ENCODE measurements at regions not wholly inside any gene's neighbourhood (a gene's known extent, or its start where the extent isn't known, plus 50 kb on each side); places are given as distances from the start of the nearest gene placed in this dataset.

DNA sequence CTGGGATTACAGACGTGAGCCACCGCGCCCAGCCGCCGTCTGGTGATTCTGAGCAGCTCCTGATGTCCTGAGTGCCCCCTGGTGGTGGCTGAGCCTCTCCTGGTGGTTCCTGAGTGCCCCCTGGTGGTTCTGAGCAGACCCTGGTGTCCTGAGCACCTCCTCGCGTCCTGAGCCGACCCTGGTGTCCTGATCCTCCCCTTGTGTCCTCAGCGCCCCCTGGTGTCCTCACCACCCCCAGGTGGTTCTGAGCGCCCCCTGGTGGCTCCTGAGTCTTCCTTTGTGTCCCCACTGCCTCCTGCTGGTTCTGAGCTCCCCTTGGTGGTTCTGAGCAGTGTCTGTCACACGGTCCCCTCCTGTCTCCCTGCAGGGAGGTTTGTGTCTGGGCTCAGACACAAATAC is 1304.9 kb downstream of the TMEM121 start:
- peak; percentile 45 for DNase-seq (ENCODE audit: low spot score)
- TF ChIP-seq, protein P1, sequence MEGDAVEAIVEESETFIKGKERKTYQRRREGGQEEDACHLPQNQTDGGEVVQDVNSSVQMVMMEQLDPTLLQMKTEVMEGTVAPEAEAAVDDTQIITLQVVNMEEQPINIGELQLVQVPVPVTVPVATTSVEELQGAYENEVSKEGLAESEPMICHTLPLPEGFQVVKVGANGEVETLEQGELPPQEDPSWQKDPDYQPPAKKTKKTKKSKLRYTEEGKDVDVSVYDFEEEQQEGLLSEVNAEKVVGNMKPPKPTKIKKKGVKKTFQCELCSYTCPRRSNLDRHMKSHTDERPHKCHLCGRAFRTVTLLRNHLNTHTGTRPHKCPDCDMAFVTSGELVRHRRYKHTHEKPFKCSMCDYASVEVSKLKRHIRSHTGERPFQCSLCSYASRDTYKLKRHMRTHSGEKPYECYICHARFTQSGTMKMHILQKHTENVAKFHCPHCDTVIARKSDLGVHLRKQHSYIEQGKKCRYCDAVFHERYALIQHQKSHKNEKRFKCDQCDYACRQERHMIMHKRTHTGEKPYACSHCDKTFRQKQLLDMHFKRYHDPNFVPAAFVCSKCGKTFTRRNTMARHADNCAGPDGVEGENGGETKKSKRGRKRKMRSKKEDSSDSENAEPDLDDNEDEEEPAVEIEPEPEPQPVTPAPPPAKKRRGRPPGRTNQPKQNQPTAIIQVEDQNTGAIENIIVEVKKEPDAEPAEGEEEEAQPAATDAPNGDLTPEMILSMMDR (IDR thresholded peaks at IDR 0.05; ENCODE audit: extremely low read depth, missing control alignments): peak; percentile 63

DNA sequence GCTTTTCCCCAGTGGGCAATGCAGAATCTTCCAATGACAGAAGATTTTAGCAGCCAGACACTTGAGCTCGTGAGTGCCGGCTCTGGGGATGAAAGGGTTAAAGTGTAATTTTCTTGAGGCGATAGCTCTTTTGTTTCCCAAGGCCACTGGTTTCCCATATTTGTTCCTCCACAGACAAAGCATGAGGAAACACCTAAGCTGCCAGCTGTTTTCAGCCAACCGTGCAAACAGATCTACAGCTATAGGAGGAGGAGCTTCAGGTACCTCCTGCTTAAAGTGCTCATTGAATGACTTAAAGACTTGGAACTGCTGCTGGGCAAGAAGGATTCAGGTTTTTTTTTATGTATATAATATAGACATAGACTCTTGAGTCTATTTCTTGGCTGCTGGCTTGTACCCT is 1311.5 kb downstream of the TMEM121 start:
- TF ChIP-seq, protein P1 (IDR thresholded peaks at IDR 0.05; ENCODE audit: extremely low read depth, missing control alignments): no peak

DNA sequence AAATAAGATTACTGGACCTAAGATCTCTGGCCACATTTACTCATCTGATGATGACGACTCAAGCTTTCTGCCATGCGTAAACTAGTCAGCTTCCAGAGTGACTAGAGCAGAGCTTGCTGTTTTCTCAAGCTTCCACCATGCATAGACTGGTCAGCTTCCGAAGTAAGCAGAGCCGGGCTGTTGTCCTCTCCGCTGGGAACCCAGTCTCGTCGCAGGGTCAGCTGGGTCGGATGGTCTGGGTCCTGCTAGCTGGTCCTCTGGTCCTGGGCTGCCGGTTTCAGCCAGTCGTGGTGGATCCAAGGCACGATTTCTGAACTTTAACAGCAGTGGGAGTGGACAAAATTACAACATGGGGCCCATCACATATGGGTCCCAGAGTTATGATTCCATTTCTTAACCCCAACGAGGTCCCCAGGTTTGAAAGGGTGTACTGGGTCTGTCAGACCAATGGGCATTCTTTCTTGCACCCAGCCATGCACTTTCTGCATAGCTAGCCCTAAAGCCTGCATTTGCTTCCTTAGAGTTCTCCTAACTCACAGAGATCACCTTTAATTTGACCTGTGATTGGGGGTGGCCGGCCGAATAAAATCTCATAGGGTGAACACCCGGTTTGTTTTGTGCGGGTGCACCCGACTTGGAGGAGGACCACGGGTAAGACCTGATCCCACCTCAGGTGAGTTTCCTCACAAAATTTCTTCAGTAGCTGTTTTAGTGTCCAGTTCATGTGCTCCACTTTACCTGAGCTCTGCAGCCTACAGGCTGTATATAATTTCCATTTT is 1312.8 kb downstream of the TMEM121 start:
- TF ChIP-seq, protein P1 (IDR thresholded peaks at IDR 0.05; ENCODE audit: extremely low read depth, missing control alignments): no peak
- DNase-seq (ENCODE audit: low spot score): no peak

More for the DNA sequence above, 1311.5 kb downstream of the TMEM121 start:
- DNase-seq (ENCODE audit: low spot score): no peak

DNA sequence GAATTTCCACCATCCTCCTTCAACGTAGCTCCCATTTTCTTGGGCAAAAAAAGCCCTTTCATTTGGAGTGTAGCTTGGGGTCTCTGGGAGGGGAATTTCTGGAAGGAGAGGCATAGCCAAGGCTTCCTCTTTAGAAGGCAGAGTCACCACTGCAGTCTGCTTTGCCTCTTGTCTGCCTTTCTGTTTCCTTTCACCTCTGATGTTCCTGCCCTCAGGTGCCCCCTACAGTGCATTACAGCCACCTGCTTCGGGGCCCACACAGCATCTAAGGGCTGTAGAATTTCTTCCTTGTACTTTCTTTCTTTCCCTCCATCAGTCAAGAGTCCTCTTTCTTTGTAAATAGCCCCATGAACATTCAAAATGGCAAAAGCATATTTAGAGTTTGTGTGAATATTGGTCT is 1313.9 kb downstream of the TMEM121 start:
- TF ChIP-seq, protein P1 (IDR thresholded peaks at IDR 0.05; ENCODE audit: extremely low read depth, missing control alignments): no peak
- DNase-seq (ENCODE audit: low spot score): no peak

DNA sequence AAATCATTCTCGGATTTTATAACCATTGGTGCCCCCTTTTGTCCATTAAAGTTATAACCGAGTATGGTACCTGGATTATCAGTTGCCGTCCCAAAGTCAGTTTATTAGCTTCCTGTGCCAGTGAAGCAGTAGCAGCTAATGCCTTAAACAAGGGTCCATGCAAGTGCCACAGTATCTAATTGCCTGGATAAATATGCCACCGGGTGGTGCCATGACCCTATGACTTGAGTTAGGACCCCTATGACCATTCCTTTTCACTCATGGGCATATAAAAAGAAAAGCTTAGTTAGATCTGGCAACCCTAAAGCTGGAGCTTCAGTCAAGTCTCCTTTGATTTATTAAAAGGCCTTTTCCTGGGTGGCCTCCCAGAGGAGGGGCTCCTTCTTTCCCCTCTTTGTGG is 1314.6 kb downstream of the TMEM121 start:
- no peak for DNase-seq (ENCODE audit: low spot score)

DNA sequence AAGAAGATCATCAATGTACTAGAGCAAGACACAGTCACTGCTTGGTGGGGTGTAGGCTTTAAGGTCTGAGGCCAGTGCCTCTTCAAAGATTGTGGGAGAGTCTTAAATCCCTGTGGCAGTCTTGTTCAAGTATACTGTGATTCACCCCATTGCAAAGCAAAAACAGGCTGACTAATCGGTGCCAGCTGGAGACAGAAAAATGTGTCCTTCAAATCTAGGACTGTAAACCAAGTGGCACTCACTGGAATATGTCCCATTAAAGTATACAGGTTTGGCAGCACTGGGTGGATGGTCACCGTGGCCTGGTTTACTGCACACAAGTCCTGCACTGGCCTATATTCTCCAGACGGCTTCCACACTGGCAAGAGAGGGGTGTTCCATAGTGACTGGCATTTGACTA is 1315.3 kb downstream of the TMEM121 start:
- TF ChIP-seq, protein P1 (IDR thresholded peaks at IDR 0.05; ENCODE audit: extremely low read depth, missing control alignments): no peak
- DNase-seq (ENCODE audit: low spot score): no peak

More for the DNA sequence above, 1314.6 kb downstream of the TMEM121 start:
- TF ChIP-seq, protein P1 (IDR thresholded peaks at IDR 0.05; ENCODE audit: extremely low read depth, missing control alignments): no peak

DNA sequence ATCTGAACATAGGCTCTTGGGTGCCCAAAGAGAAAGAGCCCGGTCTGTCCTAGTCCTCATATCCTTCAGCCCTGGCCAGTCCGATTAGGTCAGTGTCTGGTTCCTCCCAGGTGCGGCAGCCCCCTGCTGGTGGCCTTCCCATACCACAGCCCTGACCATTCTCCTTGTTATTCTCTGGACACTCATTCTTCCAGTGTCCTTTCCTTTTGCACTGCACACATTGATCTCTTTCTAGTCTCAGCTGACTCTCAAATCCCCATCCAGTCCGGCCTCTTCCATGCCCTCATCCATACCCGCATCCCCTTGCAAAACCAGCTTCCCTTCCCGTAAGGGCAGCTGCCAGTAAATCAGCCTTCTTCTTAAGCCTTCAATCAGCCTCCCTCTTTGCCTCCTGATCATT is 1316.3 kb downstream of the TMEM121 start:
- no peak for DNase-seq (ENCODE audit: low spot score)
- TF ChIP-seq, protein P1 (IDR thresholded peaks at IDR 0.05; ENCODE audit: extremely low read depth, missing control alignments): peak; percentile 32

All from GM20000 (cell line).